ENCODE measurements at regions not wholly inside any gene's neighbourhood (a gene's known extent, or its start where the extent isn't known, plus 50 kb on each side); places are given as distances from the start of the nearest gene placed in this dataset.

GRCh38 chr6:104434519-104434918 is 425.2 kb downstream of the HACE1 start:
- no peaks in the 10 kb centered on the region for H3K27me3 Mint-ChIP-seq
- no peaks in the 10 kb centered on the region for H3K36me3 Mint-ChIP-seq
- TF ChIP-seq CTCF (conservative IDR thresholded peaks at IDR 0.05), result no peak
- no peak overlapping the region for H3K4me3 Mint-ChIP-seq
- DNase-seq (ENCODE audit: extremely low spot score, unreplicated experiment), result no peak
- no peaks in the 10 kb centered on the region for H3K4me1 Mint-ChIP-seq (ENCODE audit: unreplicated experiment)
- no peaks in the 10 kb centered on the region for H3K9me3 Mint-ChIP-seq
- no peak overlapping the region for H3K27ac Mint-ChIP-seq

- Mint-ChIP-seq H3K4me1 (ENCODE audit: unreplicated experiment) (no peaks in the 10 kb centered on the region), H3K27me3 (no peaks in the 10 kb centered on the region), H3K27ac (no peak overlapping the region), H3K9me3 (no peaks in the 10 kb centered on the region), H3K36me3 (no peaks in the 10 kb centered on the region), H3K4me3 (no peak overlapping the region)
- TF ChIP-seq CTCF (conservative IDR thresholded peaks at IDR 0.05), result no peak
- DNase-seq (ENCODE audit: extremely low spot score, unreplicated experiment), result no peak
Measured at GRCh38 chr6:104431096-104431495, 428.6 kb downstream of the HACE1 start.

- H3K27me3 Mint-ChIP-seq, result peaks cover 13% of the 10 kb centered on the region
- no peak overlapping the region for H3K27ac Mint-ChIP-seq
- no peaks in the 10 kb centered on the region for H3K9me3 Mint-ChIP-seq
- DNase-seq (ENCODE audit: extremely low spot score, unreplicated experiment), result no peak
- TF ChIP-seq CTCF (conservative IDR thresholded peaks at IDR 0.05), result no peak
- H3K36me3 Mint-ChIP-seq, result no peaks in the 10 kb centered on the region
- H3K4me1 Mint-ChIP-seq (ENCODE audit: unreplicated experiment), result no peaks in the 10 kb centered on the region
- H3K4me3 Mint-ChIP-seq, result no peak overlapping the region
Measured at GRCh38 chr6:104428184-104428583, 431.5 kb downstream of the HACE1 start.

- no peak for DNase-seq (ENCODE audit: extremely low spot score, unreplicated experiment)
- H3K27me3 Mint-ChIP-seq, result peaks cover 22% of the 10 kb centered on the region
- no peak overlapping the region for H3K4me3 Mint-ChIP-seq
- no peak overlapping the region for H3K27ac Mint-ChIP-seq
- TF ChIP-seq CTCF (conservative IDR thresholded peaks at IDR 0.05), result no peak
- H3K4me1 Mint-ChIP-seq (ENCODE audit: unreplicated experiment), result no peaks in the 10 kb centered on the region
- no peaks in the 10 kb centered on the region for H3K9me3 Mint-ChIP-seq
- H3K36me3 Mint-ChIP-seq, result no peaks in the 10 kb centered on the region
Measured at GRCh38 chr6:104423691-104424090, 436.0 kb downstream of the HACE1 start.

GRCh38 chr6:104421650-104422049 is 438.1 kb downstream of the HACE1 start:
- Mint-ChIP-seq H3K27me3 (peaks cover 22% of the 10 kb centered on the region), H3K27ac (no peak overlapping the region), H3K4me1 (ENCODE audit: unreplicated experiment) (no peaks in the 10 kb centered on the region), H3K36me3 (no peaks in the 10 kb centered on the region), H3K4me3 (no peak overlapping the region), H3K9me3 (no peaks in the 10 kb centered on the region)
- no peak for DNase-seq (ENCODE audit: extremely low spot score, unreplicated experiment)
- TF ChIP-seq CTCF (conservative IDR thresholded peaks at IDR 0.05), result no peak

- no peak for TF ChIP-seq CTCF (conservative IDR thresholded peaks at IDR 0.05)
- H3K27ac Mint-ChIP-seq, result no peak overlapping the region
- H3K27me3 Mint-ChIP-seq, result peaks cover 14% of the 10 kb centered on the region
- no peaks in the 10 kb centered on the region for H3K9me3 Mint-ChIP-seq
- H3K4me3 Mint-ChIP-seq, result no peak overlapping the region
- no peak for DNase-seq (ENCODE audit: extremely low spot score, unreplicated experiment)
- H3K4me1 Mint-ChIP-seq (ENCODE audit: unreplicated experiment), result no peaks in the 10 kb centered on the region
- no peaks in the 10 kb centered on the region for H3K36me3 Mint-ChIP-seq
Measured at GRCh38 chr6:104418839-104419238, 440.9 kb downstream of the HACE1 start.

All from type B pancreatic cell (in vitro differentiated cells).